OCI-M2 (cell line): ENCODE measurements at regions not wholly inside any gene's neighbourhood (a gene's known extent, or its start where the extent isn't known, plus 50 kb on each side); places are given as distances from the start of the nearest gene placed in this dataset.

ENCODE experiments used
- DNase-seq: peaks from one replicate; lab custom pipeline; 2025; ENCODE audit not compliant: unreplicated experiment; lab: John Stamatoyannopoulos, UW

GRCh38 chr6:169971081-169971861 lies 219.8 kb downstream of the ERMARD start:
- DNase-seq, result no peak

GRCh38 chr6:169970306-169970988 lies 219.0 kb downstream of the ERMARD start:
- DNase-seq, result no peak

- no peak for DNase-seq
Observed at GRCh38 chr6:169969372-169970099, 218.1 kb downstream of the ERMARD start.

- no peak for DNase-seq
Observed at GRCh38 chr6:169968541-169969270, 217.3 kb downstream of the ERMARD start.

- no peak for DNase-seq
Observed at GRCh38 chr6:169967687-169968086, 216.3 kb downstream of the ERMARD start.

GRCh38 chr6:169966312-169967181 lies 215.1 kb downstream of the ERMARD start:
- no peak for DNase-seq

- no peak for DNase-seq
Observed at GRCh38 chr6:169965657-169966311, 214.4 kb downstream of the ERMARD start.

- no peak for DNase-seq
Observed at GRCh38 chr6:169965239-169965638, 213.8 kb downstream of the ERMARD start.

- no peak for DNase-seq
Observed at GRCh38 chr6:169964486-169965180, 213.2 kb downstream of the ERMARD start.

- no peak for DNase-seq
Observed at GRCh38 chr6:169963581-169964297, 212.3 kb downstream of the ERMARD start.

- no peak for DNase-seq
Observed at GRCh38 chr6:169962604-169963469, 211.4 kb downstream of the ERMARD start.

- no peak for DNase-seq
Observed at GRCh38 chr6:169961772-169962561, 210.5 kb downstream of the ERMARD start.

- no peak for DNase-seq
Observed at GRCh38 chr6:169960886-169961611, 209.6 kb downstream of the ERMARD start.

GRCh38 chr6:169960521-169960885 lies 209.1 kb downstream of the ERMARD start:
- DNase-seq, result no peak

GRCh38 chr6:169960003-169960344 lies 208.6 kb downstream of the ERMARD start:
- no peak for DNase-seq
